Trophoblast cell (in vitro differentiated cells and primary cell): ENCODE measurements at regions not wholly inside any gene's neighbourhood (a gene's known extent, or its start where the extent isn't known, plus 50 kb on each side); places are given as distances from the start of the nearest gene placed in this dataset.

Experiments
- DNase-seq, 2 donors: peaks; one replicate each; pipeline ENCODE4 v3.0.0-alpha.2; 2016
- H2AFZ ChIP-seq: 2 replicates; pipeline ENCODE4 v1.6.1; 2013; ENCODE audit warnings: low read length, moderate library complexity, mild to moderate bottlenecking; ENCODE audit not compliant: insufficient read depth, poor library complexity
- H2AK5ac ChIP-seq: 2 replicates; pipeline ENCODE4 v1.6.1; 2013; ENCODE audit warnings: mild to moderate bottlenecking, low read length
- H2BK120ac ChIP-seq: 2 replicates; pipeline ENCODE4 v1.6.1; 2013; ENCODE audit warnings: low read length, mild to moderate bottlenecking, moderate library complexity; ENCODE audit not compliant: insufficient read depth, poor library complexity
- H2BK12ac ChIP-seq: 2 replicates; pipeline ENCODE4 v1.6.1; 2013; ENCODE audit warnings: mild to moderate bottlenecking, low read length, moderate library complexity
- H2BK5ac ChIP-seq: 2 replicates; pipeline ENCODE4 v1.6.1; 2013; ENCODE audit warnings: low read length, low read depth, moderate library complexity, mild to moderate bottlenecking; ENCODE audit not compliant: poor library complexity
- H3K14ac ChIP-seq: 2 replicates; pipeline ENCODE4 v1.6.1; 2013; ENCODE audit warnings: mild to moderate bottlenecking, low read length
- H3K18ac ChIP-seq: 2 replicates; pipeline ENCODE4 v1.6.1; 2013; ENCODE audit warnings: mild to moderate bottlenecking, low read length
- H3K23ac ChIP-seq: 2 replicates; pipeline ENCODE4 v1.6.1; 2013; ENCODE audit warnings: low read length
- H3K27ac ChIP-seq: 2 replicates; pipeline ENCODE4 v1.5.1; 2013; ENCODE audit warnings: low read depth, mild to moderate bottlenecking, inconsistent platforms, low read length, moderate library complexity
- H3K27me3 ChIP-seq: 2 replicates; pipeline ENCODE4 v1.6.1; 2013; ENCODE audit warnings: inconsistent platforms, mild to moderate bottlenecking, low read length, moderate library complexity; ENCODE audit not compliant: insufficient read depth
- H3K36me3 ChIP-seq, 2 experiments: 1 replicate in 1 of 2; 2 replicates in 1 of 2; pipeline ENCODE4 v1.6.1; 2013; ENCODE audit warnings: low read length in 2 of 2, mild to moderate bottlenecking in 2 of 2, moderate library complexity in 1 of 2; ENCODE audit not compliant: insufficient read depth in 2 of 2, control insufficient read depth in 1 of 2
- H3K4ac ChIP-seq: 2 replicates; pipeline ENCODE4 v1.6.1; 2013; ENCODE audit warnings: low read depth, mild to moderate bottlenecking, low read length, moderate library complexity
- H3K4me1 ChIP-seq, 2 experiments: 1 replicate in 1 of 2; 2 replicates in 1 of 2; pipeline ENCODE4 v1.6.1; 2013; ENCODE audit warnings: low read length in 2 of 2, mild to moderate bottlenecking in 2 of 2, moderate library complexity in 1 of 2; ENCODE audit not compliant: insufficient read depth in 2 of 2, control insufficient read depth in 1 of 2
- H3K4me2 ChIP-seq: 2 replicates; pipeline ENCODE4 v1.6.1; 2013; ENCODE audit warnings: inconsistent platforms, mild to moderate bottlenecking, low read length, moderate library complexity
- H3K4me3 ChIP-seq: 2 replicates; pipeline ENCODE4 v1.5.1; 2013; ENCODE audit warnings: mild to moderate bottlenecking, low read depth, low read length, inconsistent platforms
- H3K79me1 ChIP-seq: one replicate; pipeline ENCODE4 v1.6.1; 2013; ENCODE audit warnings: low read length
- H3K79me2 ChIP-seq: 2 replicates; pipeline ENCODE4 v1.6.1; 2013; ENCODE audit warnings: low read length, mild to moderate bottlenecking; ENCODE audit not compliant: control insufficient read depth, insufficient read depth, poor library complexity
- H3K9ac ChIP-seq: 2 replicates; pipeline ENCODE4 v1.6.1; 2013; ENCODE audit warnings: mild to moderate bottlenecking, low read length
- H3K9me3 ChIP-seq: 2 replicates; pipeline ENCODE4 v1.6.1; 2013; ENCODE audit warnings: low read depth, mild to moderate bottlenecking, control low read depth, inconsistent platforms, low read length; ENCODE audit not compliant: insufficient read depth
- H4K12ac ChIP-seq: 2 replicates; pipeline ENCODE4 v1.6.1; 2013; ENCODE audit warnings: low read depth, mild to moderate bottlenecking, low read length, moderate library complexity
- H4K8ac ChIP-seq: 2 replicates; pipeline ENCODE4 v1.6.1; 2013; ENCODE audit warnings: low read depth, mild to moderate bottlenecking, low read length, moderate library complexity
- H4K91ac ChIP-seq: one replicate; pipeline ENCODE4 v1.6.1; 2013; ENCODE audit warnings: low read depth, mild to moderate bottlenecking, low read length, moderate library complexity
- WGBS: extraction: QIAGEN DNeasy Blood & Tissue Kit; methylation state at CpG from one replicate; pipeline ENCODE4 v1.1.7; 2013; ENCODE audit warnings: missing lambda C conversion rate; ENCODE audit not compliant: insufficient read length, insufficient coverage; ENCODE audit errors: extremely low coverage; 5-methylcytosine and 5-hydroxymethylcytosine counted together

- WGBS: no CpG with 5 or more reads among the region's 5 CpGs
Observed at GRCh38 chr7:17131060-17131345, 167.4 kb upstream of the AHR start.

GRCh38 chr7:17131983-17132655 lies 166.3 kb upstream of the AHR start:
- Histone ChIP-seq H3K9ac (no peak overlapping the region), H3K27me3 (no peaks in the 10 kb centered on the region), H3K4ac (no peak overlapping the region), H2BK5ac (no peak overlapping the region), H3K9me3 (no peaks in the 10 kb centered on the region), H3K4me1 (no peaks in the 10 kb centered on the region), H2BK120ac (no peak overlapping the region), H3K4me3 (no peak overlapping the region), H3K18ac (no peak overlapping the region), H3K36me3 (no peaks in the 10 kb centered on the region), H2AFZ (no peak overlapping the region), H4K12ac (no peak overlapping the region), H2BK12ac (no peak overlapping the region), H3K79me2 (no peaks in the 10 kb centered on the region), H3K23ac (no peak overlapping the region), H4K91ac (no peak overlapping the region), H4K8ac (no peak overlapping the region), H3K27ac (no peak overlapping the region), H3K79me1 (no peaks in the 10 kb centered on the region), H2AK5ac (no peak overlapping the region), H3K4me2 (no peak overlapping the region), H3K14ac (no peak overlapping the region)
- whole genome bisulfite sequencing: no CpG with 5 or more reads among the region's 6 CpGs
- no peak for DNase-seq

More at GRCh38 chr7:17131060-17131345, 167.4 kb upstream of the AHR start:
- Histone ChIP-seq H2BK120ac (no peak overlapping the region), H3K9me3 (no peaks in the 10 kb centered on the region), H3K14ac (no peak overlapping the region), H3K18ac (no peak overlapping the region), H3K79me1 (no peaks in the 10 kb centered on the region), H4K91ac (no peak overlapping the region), H2AFZ (no peak overlapping the region), H3K4ac (no peak overlapping the region), H4K12ac (no peak overlapping the region), H2AK5ac (no peak overlapping the region), H3K36me3 (no peaks in the 10 kb centered on the region), H3K9ac (no peak overlapping the region), H3K4me1 (no peaks in the 10 kb centered on the region), H2BK12ac (no peak overlapping the region), H3K4me2 (no peak overlapping the region), H2BK5ac (no peak overlapping the region), H4K8ac (no peak overlapping the region), H3K23ac (no peak overlapping the region), H3K27ac (no peak overlapping the region), H3K79me2 (no peaks in the 10 kb centered on the region), H3K27me3 (no peaks in the 10 kb centered on the region), H3K4me3 (no peak overlapping the region)
- DNase-seq: no peak

- Histone ChIP-seq H3K4me2 (no peak overlapping the region), H2BK5ac (no peak overlapping the region), H3K36me3 (no peaks in the 10 kb centered on the region), H3K4me3 (no peak overlapping the region), H4K8ac (no peak overlapping the region), H3K9ac (no peak overlapping the region), H3K23ac (no peak overlapping the region), H3K4ac (no peak overlapping the region), H2BK12ac (no peak overlapping the region), H3K79me1 (no peaks in the 10 kb centered on the region), H3K27ac (no peak overlapping the region), H2AK5ac (no peak overlapping the region), H3K18ac (no peak overlapping the region), H4K91ac (no peak overlapping the region), H3K4me1 (no peaks in the 10 kb centered on the region), H2BK120ac (no peak overlapping the region), H2AFZ (no peak overlapping the region), H4K12ac (no peak overlapping the region), H3K14ac (no peak overlapping the region), H3K79me2 (no peaks in the 10 kb centered on the region), H3K27me3 (no peaks in the 10 kb centered on the region), H3K9me3 (no peaks in the 10 kb centered on the region)
- DNase-seq: no peak
- no CpG with 5 or more reads among the region's 3 CpGs for WGBS
Observed at GRCh38 chr7:17132726-17133125, 165.7 kb upstream of the AHR start.

- Histone ChIP-seq H3K18ac (no peak overlapping the region), H3K36me3 (no peaks in the 10 kb centered on the region), H2BK5ac (no peak overlapping the region), H2BK120ac (no peak overlapping the region), H3K27me3 (no peaks in the 10 kb centered on the region), H3K4me3 (no peak overlapping the region), H4K8ac (no peak overlapping the region), H3K79me2 (no peaks in the 10 kb centered on the region), H2BK12ac (no peak overlapping the region), H3K27ac (no peak overlapping the region), H3K4me2 (no peak overlapping the region), H2AFZ (no peak overlapping the region), H3K23ac (no peak overlapping the region), H3K9me3 (no peaks in the 10 kb centered on the region), H4K91ac (no peak overlapping the region), H3K14ac (no peak overlapping the region), H3K9ac (no peak overlapping the region), H3K79me1 (no peaks in the 10 kb centered on the region), H2AK5ac (no peak overlapping the region), H3K4ac (no peak overlapping the region), H4K12ac (no peak overlapping the region), H3K4me1 (no peaks in the 10 kb centered on the region)
- DNase-seq: no peak
- WGBS: no CpG with 5 or more reads among the region's 1 CpG
Observed at GRCh38 chr7:17133977-17134376, 164.5 kb upstream of the AHR start.
